T-helper 2 cell (primary cell): ENCODE measurements at regions not wholly inside any gene's neighbourhood (a gene's known extent, or its start where the extent isn't known, plus 50 kb on each side); places are given as distances from the start of the nearest gene placed in this dataset.

Experiments used
- DNase-seq, 5 experiments: peaks; one replicate each; pipeline versions ENCODE4 v3.0.0 to v3.0.0-alpha.2; 2012 to 2022

GRCh38 chr2:220001751-220002150 is 374.3 kb downstream of the SLC4A3 start:
- no peak for DNase-seq

- DNase-seq = no peak
Measured at GRCh38 chr2:220002251-220002650, 374.8 kb downstream of the SLC4A3 start.

GRCh38 chr2:220002699-220003098 is 375.3 kb downstream of the SLC4A3 start:
- DNase-seq = no peak

GRCh38 chr2:220005362-220005761 is 377.9 kb downstream of the SLC4A3 start:
- no peak for DNase-seq

- DNase-seq = no peak
Measured at GRCh38 chr2:220006152-220006621, 378.8 kb downstream of the SLC4A3 start.

- no peak for DNase-seq
Measured at GRCh38 chr2:220011859-220012258, 384.4 kb downstream of the SLC4A3 start.

GRCh38 chr2:220014961-220015360 is 387.5 kb downstream of the SLC4A3 start:
- DNase-seq = no peak

- no peak for DNase-seq
Measured at GRCh38 chr2:220015576-220015975, 388.1 kb downstream of the SLC4A3 start.

GRCh38 chr2:220025207-220025606 is 397.8 kb downstream of the SLC4A3 start:
- DNase-seq = no peak

- no peak for DNase-seq
Measured at GRCh38 chr2:220029013-220029412, 401.6 kb downstream of the SLC4A3 start.

GRCh38 chr2:220033546-220033945 is 406.1 kb downstream of the SLC4A3 start:
- DNase-seq = no peak

GRCh38 chr2:220034426-220035130 is 407.1 kb downstream of the SLC4A3 start:
- no peak for DNase-seq

- no peak for DNase-seq
Measured at GRCh38 chr2:220036431-220036830, 409.0 kb downstream of the SLC4A3 start.

- no peak for DNase-seq
Measured at GRCh38 chr2:220040346-220040745, 412.9 kb downstream of the SLC4A3 start.

GRCh38 chr2:220041447-220041846 is 414.0 kb downstream of the SLC4A3 start:
- DNase-seq = no peak

- no peak for DNase-seq
Measured at GRCh38 chr2:220043155-220043989, 415.9 kb downstream of the SLC4A3 start.

- no peak for DNase-seq
Measured at GRCh38 chr2:220043990-220044335, 416.5 kb downstream of the SLC4A3 start.

- DNase-seq = no peak
Measured at GRCh38 chr2:220044383-220044782, 417.0 kb downstream of the SLC4A3 start.

- no peak for DNase-seq
Measured at GRCh38 chr2:220046507-220046906, 419.1 kb downstream of the SLC4A3 start.

GRCh38 chr2:220051716-220052115 is 424.3 kb downstream of the SLC4A3 start:
- DNase-seq = no peak

- DNase-seq = no peak
Measured at GRCh38 chr2:220053919-220054318, 426.5 kb downstream of the SLC4A3 start.

- DNase-seq = no peak
Measured at GRCh38 chr2:220057391-220057790, 430.0 kb downstream of the SLC4A3 start.

- no peak for DNase-seq
Measured at GRCh38 chr2:220057916-220058315, 430.5 kb downstream of the SLC4A3 start.
